SK-N-MC (cell line): ENCODE measurements at regions not wholly inside any gene's neighbourhood (a gene's known extent, or its start where the extent isn't known, plus 50 kb on each side); places are given as distances from the start of the nearest gene placed in this dataset.
A peak's percentile ranks its signal among the peaks of the same experiment; 100 is the strongest.
"Not testable (repeated sequence)": the region's sequence is repeated elsewhere in the genome, so short reads cannot be mapped to it uniquely, and the experiment has no call there.

Experiments used
- DNase-seq: peaks from one replicate; pipeline ENCODE4 v3.0.0-alpha.2; 2011; ENCODE audit warnings: low read depth, low spot score
- H3K27ac ChIP-seq: fragments of 200-600 bp; sonication (generic); 2 replicates; pipeline ENCODE4 v1.5.1; 2016; ENCODE audit warnings: mixed run types
- H3K36me3 ChIP-seq: fragments of 200-600 bp; sonication (generic); 2 replicates; pipeline ENCODE4 v1.6.1; 2017; ENCODE audit warnings: antibody characterized with exemption, low read length, mixed read lengths; ENCODE audit not compliant: insufficient read depth
- H3K4me3 ChIP-seq: fragments of 200-600 bp; sonication (generic); 2 replicates; pipeline ENCODE4 v1.5.1; 2016
- H3K9ac ChIP-seq: fragments of 200-600 bp; sonication (generic); 2 replicates; pipeline ENCODE4 v1.8.0; 2017; ENCODE audit warnings: mixed run types, mixed read lengths; ENCODE audit not compliant: insufficient read length
- H3K9me3 ChIP-seq: fragments of 200-600 bp; sonication (generic); 2 replicates; pipeline ENCODE4 v1.6.1; 2017; ENCODE audit warnings: low read depth, mild to moderate bottlenecking, antibody characterized with exemption, low read length, moderate library complexity, mixed read lengths
- EZH2 ChIP-seq: fragments of 200-600 bp; sonication (generic); IDR thresholded peaks from one replicate; pipeline ENCODE4 v1.6.1; 2017; ENCODE audit warnings: antibody characterized with exemption
- FOXP2 ChIP-seq: optimal IDR thresholded peaks from 2 replicates; pipeline ENCODE3; 2011; ENCODE audit warnings: mild to moderate bottlenecking, moderate library complexity; ENCODE audit not compliant: insufficient read depth; ENCODE audit errors: extremely low read length, control extremely low read depth
- POLR2AphosphoS5 ChIP-seq: IDR thresholded peaks from 2 replicates; pipeline ENCODE4 v1.6.1; 2012; ENCODE audit warnings: mild to moderate bottlenecking, low read depth, low read length, borderline replicate concordance

DNA sequence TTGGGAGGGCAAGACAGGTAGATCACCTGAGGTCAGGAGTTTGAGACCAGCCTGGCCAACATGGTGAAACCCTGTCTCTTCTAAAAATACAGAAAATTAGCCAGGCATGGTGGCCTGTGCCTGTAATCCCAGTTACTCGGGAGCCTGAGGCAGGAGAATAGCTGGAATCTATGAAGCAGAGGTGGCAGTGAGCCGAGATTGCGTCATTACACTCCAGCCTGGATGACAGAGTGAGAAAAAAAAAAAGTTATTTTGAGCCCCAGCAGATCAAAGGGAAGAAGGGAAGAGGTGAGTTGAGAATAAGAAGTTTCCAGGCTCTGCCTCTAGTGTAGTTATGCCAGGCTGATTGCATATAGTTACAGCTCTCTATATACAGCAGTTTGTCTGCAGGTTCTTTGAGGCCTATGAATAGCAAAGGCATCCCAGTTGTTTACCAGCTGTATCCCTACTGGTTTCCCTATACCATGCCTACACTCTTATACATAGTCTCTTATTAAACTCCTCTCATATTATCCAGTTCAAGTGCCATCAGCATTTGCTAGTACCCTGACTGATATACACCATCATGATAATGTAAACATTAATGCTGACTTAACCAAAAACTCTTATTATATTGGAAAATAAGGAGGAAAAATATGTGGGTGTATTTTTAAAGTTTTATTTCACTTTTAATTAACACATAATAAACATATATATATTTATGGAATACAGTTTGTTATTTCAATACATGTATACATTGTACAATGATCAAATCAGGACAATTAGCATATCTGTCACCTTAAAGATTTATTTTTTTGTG, 823.6 kb upstream of the ADGRB3 start:
- no peak overlapping the region for H3K27ac ChIP-seq
- DNase-seq = no peak

GRCh38 chr6:67804808-67805207, 830.3 kb upstream of the ADGRB3 start:
- DNase-seq, H3K4me3 ChIP-seq, H3K36me3 ChIP-seq, H3K9ac ChIP-seq, H3K9me3 ChIP-seq, H3K27ac ChIP-seq: not testable (repeated sequence)

More for the DNA sequence above, 823.6 kb upstream of the ADGRB3 start:
- Histone ChIP-seq H3K4me3 (no peak overlapping the region), H3K36me3 (no peaks in the 10 kb centered on the region), H3K9ac (no peak overlapping the region), H3K9me3 (no peaks in the 10 kb centered on the region; the same call in 1 of the 2 replicates)
- no peak for TF ChIP-seq POLR2AphosphoS5
- no peak for TF ChIP-seq EZH2
- no peak for TF ChIP-seq FOXP2

GRCh38 chr6:67802771-67803170, 832.3 kb upstream of the ADGRB3 start:
- Histone ChIP-seq H3K9me3 (no peaks in the 10 kb centered on the region; the same call in 1 of the 2 replicates), H3K36me3 (no peaks in the 10 kb centered on the region), H3K9ac (no peak overlapping the region), H3K4me3 (no peak overlapping the region), H3K27ac (no peak overlapping the region)
- TF ChIP-seq FOXP2 (no peak), EZH2 (no peak), POLR2AphosphoS5 (no peak)
- no peak for DNase-seq

DNA sequence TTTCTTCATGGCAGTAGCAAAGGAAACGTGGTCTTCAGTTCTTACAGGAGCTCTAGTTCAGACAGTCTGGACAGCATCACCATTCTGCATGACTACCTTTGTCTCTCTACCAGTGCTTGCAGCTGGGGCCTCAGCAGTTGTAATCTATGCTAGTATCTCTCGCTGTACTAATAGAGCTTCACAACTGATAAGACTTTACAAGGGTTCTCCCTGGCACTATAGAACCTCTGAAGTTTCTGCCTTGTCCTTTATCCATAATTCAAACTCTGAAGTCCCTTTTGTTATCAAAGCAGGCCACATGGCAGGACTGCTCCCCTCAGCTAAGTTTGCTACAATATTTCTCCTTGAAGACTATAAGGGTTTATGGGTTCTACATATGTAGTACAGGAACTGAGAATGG, 842.1 kb upstream of the ADGRB3 start:
- no peak overlapping the region for H3K9ac ChIP-seq
- H3K4me3 ChIP-seq = no peak overlapping the region
- no peak for DNase-seq
- TF ChIP-seq POLR2AphosphoS5 = no peak
- no peak for TF ChIP-seq EZH2
- TF ChIP-seq FOXP2 = no peak
- H3K9me3 ChIP-seq = no peaks in the 10 kb centered on the region
- no peak overlapping the region for H3K27ac ChIP-seq
- H3K36me3 ChIP-seq = no peaks in the 10 kb centered on the region

DNA sequence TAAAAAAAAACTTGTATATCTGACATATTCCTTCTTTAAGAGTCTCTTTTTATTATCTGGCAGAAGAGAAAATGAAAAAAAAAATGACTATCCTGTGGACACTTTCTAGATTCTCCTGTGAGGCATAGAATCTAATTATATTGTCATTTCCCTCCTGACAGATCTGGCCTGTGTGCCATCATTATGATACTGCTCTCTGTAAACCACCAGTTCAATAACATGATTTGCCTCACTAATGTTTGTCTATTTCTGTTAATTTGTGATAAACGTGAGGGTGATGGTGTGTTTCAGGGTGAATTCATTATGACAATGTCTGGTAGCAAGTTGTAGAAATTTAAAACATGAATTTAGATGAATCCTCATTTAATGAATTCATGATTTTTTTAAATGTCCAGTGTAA, 844.5 kb upstream of the ADGRB3 start:
- no peaks in the 10 kb centered on the region for H3K9me3 ChIP-seq
- DNase-seq = no peak
- peak overlapping the region; percentile 64; the same call in 1 of the 2 replicates for H3K27ac ChIP-seq
- no peak for TF ChIP-seq FOXP2
- no peak for TF ChIP-seq EZH2
- no peak for TF ChIP-seq POLR2AphosphoS5
- no peaks in the 10 kb centered on the region for H3K36me3 ChIP-seq
- no peak overlapping the region for H3K4me3 ChIP-seq
- no peak overlapping the region for H3K9ac ChIP-seq

GRCh38 chr6:67787119-67787518, 848.0 kb upstream of the ADGRB3 start:
- not testable (repeated sequence) for H3K4me3 ChIP-seq, H3K9me3 ChIP-seq, H3K27ac ChIP-seq, H3K9ac ChIP-seq, H3K36me3 ChIP-seq, DNase-seq

DNA sequence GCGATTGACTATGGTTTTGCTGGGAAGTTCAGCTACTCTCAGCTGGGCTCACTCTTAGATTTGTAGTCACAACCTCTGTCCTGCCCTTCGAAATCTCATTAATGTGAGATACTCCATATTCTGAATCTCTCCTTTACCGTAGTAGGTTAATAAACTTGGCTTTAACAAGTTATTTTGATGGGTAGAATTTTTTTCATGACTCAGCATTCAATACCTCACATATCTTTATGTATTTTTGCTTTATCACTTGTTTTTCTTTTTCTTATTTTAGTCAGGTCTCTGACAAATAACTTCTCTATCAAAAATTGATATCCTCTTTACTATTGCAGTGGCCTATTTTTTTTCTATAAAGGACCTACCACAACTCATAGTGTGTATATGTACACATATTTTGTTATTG, 855.2 kb upstream of the ADGRB3 start:
- Histone ChIP-seq H3K4me3 (no peak overlapping the region), H3K9me3 (no peaks in the 10 kb centered on the region), H3K36me3 (no peaks in the 10 kb centered on the region; the same call in 1 of the 2 replicates), H3K27ac (no peak overlapping the region), H3K9ac (no peak overlapping the region)
- no peak for DNase-seq
- TF ChIP-seq EZH2 = no peak
- TF ChIP-seq FOXP2 = no peak
- TF ChIP-seq POLR2AphosphoS5 = no peak

DNA sequence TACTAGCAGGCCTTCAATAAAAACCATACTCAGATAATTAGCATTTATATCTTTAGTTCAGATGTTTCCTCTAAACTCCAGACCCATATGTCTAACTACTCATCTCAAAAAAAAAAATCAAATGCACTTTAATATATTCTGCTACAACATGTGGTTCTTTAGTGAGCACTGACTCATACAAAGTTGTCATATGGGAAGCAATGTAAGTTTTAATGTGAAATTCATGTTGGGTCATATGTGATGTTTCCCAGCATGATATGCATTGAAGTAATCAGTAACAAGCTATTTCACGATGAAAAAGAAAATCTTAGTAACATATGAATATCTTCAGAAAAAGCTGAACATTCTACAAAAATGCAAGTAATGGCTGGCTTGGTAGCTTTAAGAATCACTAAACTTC, 859.7 kb upstream of the ADGRB3 start:
- no peak for TF ChIP-seq FOXP2
- no peak for TF ChIP-seq POLR2AphosphoS5
- no peak for TF ChIP-seq EZH2
- peak; percentile 18 for DNase-seq
- peak overlapping the region; percentile 92 for H3K27ac ChIP-seq
- H3K36me3 ChIP-seq = no peaks in the 10 kb centered on the region; the same call in 1 of the 2 replicates
- peak overlapping the region; percentile 4 for H3K9ac ChIP-seq
- H3K9me3 ChIP-seq = no peaks in the 10 kb centered on the region
- H3K4me3 ChIP-seq = peak overlapping the region; percentile 46

GRCh38 chr6:67768972-67769371, 866.1 kb upstream of the ADGRB3 start:
- DNase-seq = no peak
- Histone ChIP-seq H3K9ac (no peak overlapping the region), H3K36me3 (no peaks in the 10 kb centered on the region), H3K4me3 (no peak overlapping the region), H3K27ac (no peak overlapping the region), H3K9me3 (no peaks in the 10 kb centered on the region)
- no peak for TF ChIP-seq EZH2
- TF ChIP-seq POLR2AphosphoS5 = no peak
- no peak for TF ChIP-seq FOXP2

GRCh38 chr6:67767046-67767822, 867.8 kb upstream of the ADGRB3 start:
- H3K27ac ChIP-seq, H3K36me3 ChIP-seq, H3K9ac ChIP-seq, DNase-seq, H3K4me3 ChIP-seq, H3K9me3 ChIP-seq: not testable (repeated sequence)
